Endothelial cell of umbilical vein (primary cell): ENCODE measurements at regions not wholly inside any gene's neighbourhood (a gene's known extent, or its start where the extent isn't known, plus 50 kb on each side); places are given as distances from the start of the nearest gene placed in this dataset.

Source experiments
- EZH2 ChIP-seq: IDR thresholded peaks from 2 replicates; pipeline ENCODE4 v1.6.1; 2012; ENCODE audit warnings: borderline replicate concordance, low read depth, mild to moderate bottlenecking, moderate library complexity, low read length, inconsistent platforms; ENCODE audit not compliant: severe bottlenecking
- FOS ChIP-seq: IDR thresholded peaks from 2 replicates; pipeline ENCODE4 v1.6.1; 2011; ENCODE audit warnings: mild to moderate bottlenecking, low read length, moderate library complexity, borderline replicate concordance; ENCODE audit not compliant: insufficient read depth
- GATA2 ChIP-seq: IDR thresholded peaks from 2 replicates; pipeline ENCODE4 v1.7.0; 2011; ENCODE audit warnings: low read depth, mild to moderate bottlenecking, moderate library complexity, mixed read lengths, low read length; ENCODE audit not compliant: insufficient read length, insufficient read depth
- MYC ChIP-seq: IDR thresholded peaks from one replicate; pipeline ENCODE4 v1.6.1; 2011; ENCODE audit warnings: mild to moderate bottlenecking, low read depth, low read length
- POLR2A ChIP-seq: IDR thresholded peaks from 2 replicates; pipeline ENCODE4 v1.6.1; 2012; ENCODE audit warnings: low read depth, mild to moderate bottlenecking, control low read depth, low read length
- POLR2AphosphoS5 ChIP-seq: IDR thresholded peaks from 2 replicates; pipeline ENCODE4 v1.6.1; 2012; ENCODE audit warnings: low read depth, mild to moderate bottlenecking, control low read depth, low read length, moderate library complexity; ENCODE audit not compliant: insufficient read depth
- TF ChIP-seq, protein P1 (sequence below), 2 donors: IDR thresholded peaks; 1 replicate in 1 of 2; 2 replicates in 1 of 2; pipeline ENCODE4 v1.5.1; 2011; ENCODE audit warnings: low read length in 2 of 2, mild to moderate bottlenecking in 2 of 2, moderate library complexity in 2 of 2, control low read depth in 1 of 2, inconsistent platforms in 1 of 2, low read depth in 1 of 2; ENCODE audit not compliant: insufficient read depth in 1 of 2; ENCODE audit errors: extremely low read depth in 1 of 2
- TF ChIP-seq, protein P2 (sequence below): IDR thresholded peaks from 2 replicates; pipeline ENCODE4 v1.6.1; 2011; ENCODE audit not compliant: insufficient read depth, insufficient read length

DNA sequence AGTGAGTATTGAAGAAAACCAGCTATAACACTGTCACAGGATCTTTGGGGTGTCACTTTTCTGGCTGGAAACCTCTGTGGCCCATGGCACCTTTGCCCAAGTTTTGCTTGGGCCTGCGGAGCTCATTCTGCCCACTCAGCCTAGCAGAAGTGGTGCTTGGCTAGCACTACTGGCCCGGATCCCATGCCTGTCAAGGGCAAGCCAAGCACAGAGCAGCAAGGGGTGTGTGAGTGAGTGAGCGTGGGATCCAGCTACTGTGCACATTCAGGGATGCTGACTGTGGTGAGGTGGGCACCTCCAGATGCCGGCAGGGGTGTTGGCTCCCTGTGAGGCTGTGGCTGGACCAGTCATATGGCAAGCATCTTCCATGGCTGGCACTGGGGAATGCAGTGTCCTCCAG lies 55.4 kb upstream of the RASGEF1B start:
- TF ChIP-seq, protein P1, sequence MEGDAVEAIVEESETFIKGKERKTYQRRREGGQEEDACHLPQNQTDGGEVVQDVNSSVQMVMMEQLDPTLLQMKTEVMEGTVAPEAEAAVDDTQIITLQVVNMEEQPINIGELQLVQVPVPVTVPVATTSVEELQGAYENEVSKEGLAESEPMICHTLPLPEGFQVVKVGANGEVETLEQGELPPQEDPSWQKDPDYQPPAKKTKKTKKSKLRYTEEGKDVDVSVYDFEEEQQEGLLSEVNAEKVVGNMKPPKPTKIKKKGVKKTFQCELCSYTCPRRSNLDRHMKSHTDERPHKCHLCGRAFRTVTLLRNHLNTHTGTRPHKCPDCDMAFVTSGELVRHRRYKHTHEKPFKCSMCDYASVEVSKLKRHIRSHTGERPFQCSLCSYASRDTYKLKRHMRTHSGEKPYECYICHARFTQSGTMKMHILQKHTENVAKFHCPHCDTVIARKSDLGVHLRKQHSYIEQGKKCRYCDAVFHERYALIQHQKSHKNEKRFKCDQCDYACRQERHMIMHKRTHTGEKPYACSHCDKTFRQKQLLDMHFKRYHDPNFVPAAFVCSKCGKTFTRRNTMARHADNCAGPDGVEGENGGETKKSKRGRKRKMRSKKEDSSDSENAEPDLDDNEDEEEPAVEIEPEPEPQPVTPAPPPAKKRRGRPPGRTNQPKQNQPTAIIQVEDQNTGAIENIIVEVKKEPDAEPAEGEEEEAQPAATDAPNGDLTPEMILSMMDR (IDR thresholded peaks at IDR 0.05; ENCODE audit: extremely low read depth in 1 of 2, insufficient read depth in 1 of 2, low read depth in 1 of 2, low read length in 2 of 2): no peak
- no peak for TF ChIP-seq EZH2
- TF ChIP-seq FOS: no peak
- no peak for TF ChIP-seq POLR2AphosphoS5
- TF ChIP-seq POLR2A: no peak
- no peak for TF ChIP-seq GATA2
- no peak for TF ChIP-seq MYC
- TF ChIP-seq, protein P2, sequence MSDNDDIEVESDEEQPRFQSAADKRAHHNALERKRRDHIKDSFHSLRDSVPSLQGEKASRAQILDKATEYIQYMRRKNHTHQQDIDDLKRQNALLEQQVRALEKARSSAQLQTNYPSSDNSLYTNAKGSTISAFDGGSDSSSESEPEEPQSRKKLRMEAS: no peak
